ENCODE measurements at regions not wholly inside any gene's neighbourhood (a gene's known extent, or its start where the extent isn't known, plus 50 kb on each side); places are given as distances from the start of the nearest gene placed in this dataset.

DNA sequence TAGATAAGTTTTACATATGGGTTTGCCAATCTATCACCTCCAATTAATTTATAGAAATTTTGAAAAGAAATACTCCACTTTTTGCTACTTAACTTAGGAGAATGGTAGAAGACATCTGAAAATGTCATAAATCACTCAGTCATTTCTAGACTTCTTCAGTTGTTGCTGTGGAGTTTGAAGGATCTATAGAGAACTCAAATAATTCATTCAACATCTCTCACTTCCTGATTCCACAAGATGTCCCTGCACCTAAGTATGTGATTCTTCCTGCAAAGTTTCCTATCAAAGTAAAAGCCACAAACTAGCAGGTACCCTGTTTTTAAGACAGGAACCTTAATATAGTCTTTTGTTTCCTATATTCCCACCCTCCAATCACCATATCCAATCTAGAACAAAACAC, 297.1 kb upstream of the ATP10B start:
- TF ChIP-seq, protein P1, sequence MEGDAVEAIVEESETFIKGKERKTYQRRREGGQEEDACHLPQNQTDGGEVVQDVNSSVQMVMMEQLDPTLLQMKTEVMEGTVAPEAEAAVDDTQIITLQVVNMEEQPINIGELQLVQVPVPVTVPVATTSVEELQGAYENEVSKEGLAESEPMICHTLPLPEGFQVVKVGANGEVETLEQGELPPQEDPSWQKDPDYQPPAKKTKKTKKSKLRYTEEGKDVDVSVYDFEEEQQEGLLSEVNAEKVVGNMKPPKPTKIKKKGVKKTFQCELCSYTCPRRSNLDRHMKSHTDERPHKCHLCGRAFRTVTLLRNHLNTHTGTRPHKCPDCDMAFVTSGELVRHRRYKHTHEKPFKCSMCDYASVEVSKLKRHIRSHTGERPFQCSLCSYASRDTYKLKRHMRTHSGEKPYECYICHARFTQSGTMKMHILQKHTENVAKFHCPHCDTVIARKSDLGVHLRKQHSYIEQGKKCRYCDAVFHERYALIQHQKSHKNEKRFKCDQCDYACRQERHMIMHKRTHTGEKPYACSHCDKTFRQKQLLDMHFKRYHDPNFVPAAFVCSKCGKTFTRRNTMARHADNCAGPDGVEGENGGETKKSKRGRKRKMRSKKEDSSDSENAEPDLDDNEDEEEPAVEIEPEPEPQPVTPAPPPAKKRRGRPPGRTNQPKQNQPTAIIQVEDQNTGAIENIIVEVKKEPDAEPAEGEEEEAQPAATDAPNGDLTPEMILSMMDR (IDR thresholded peaks at IDR 0.05): no peak
- TF ChIP-seq POLR2A (IDR thresholded peaks at IDR 0.05) (no peak), EP300 (IDR thresholded peaks at IDR 0.05) (no peak), POLR2AphosphoS5 (IDR thresholded peaks at IDR 0.05) (no peak)

Measured in gastroesophageal sphincter (tissue), 3 donors.